ENCODE measurements at regions not wholly inside any gene's neighbourhood (a gene's known extent, or its start where the extent isn't known, plus 50 kb on each side); places are given as distances from the start of the nearest gene placed in this dataset.

DNA sequence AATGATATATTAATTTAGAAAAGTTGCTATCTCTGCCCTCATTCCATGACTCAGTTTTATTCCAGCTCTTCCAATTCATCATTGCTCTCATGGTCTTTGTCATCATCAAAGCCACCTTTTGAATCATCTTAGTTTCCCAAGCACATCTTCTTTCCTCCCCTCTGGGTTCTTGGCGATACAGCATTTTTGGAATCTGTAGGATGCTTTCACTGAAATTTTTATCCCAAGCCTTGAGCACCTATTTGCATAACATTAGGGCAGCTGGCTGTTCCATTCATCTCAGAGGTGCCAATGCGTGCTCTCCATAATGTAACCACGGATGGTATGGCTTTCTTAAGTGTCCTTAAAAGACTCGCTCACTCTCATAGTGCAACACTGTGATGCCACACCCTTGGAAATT, 100.4 kb downstream of the SNX5 start:
- Histone ChIP-seq H3K4me1 (ENCODE audit: insufficient read depth, low read length) (peaks cover 5% of the 10 kb centered on the region; the same call in 1 of the 2 replicates), H3K4me2 (ENCODE audit: insufficient read depth, low read length) (no peak overlapping the region)
- no peak for TF ChIP-seq CTCF (IDR thresholded peaks at IDR 0.05; ENCODE audit: borderline replicate concordance, extremely low read depth, low read length, poor library complexity, severe bottlenecking)
- TF ChIP-seq EZH2 (IDR thresholded peaks at IDR 0.05; ENCODE audit: borderline replicate concordance, low read depth, low read length, severe bottlenecking): no peak

GRCh38 chr20:17867131-17867925, 101.3 kb downstream of the SNX5 start:
- TF ChIP-seq EZH2 (IDR thresholded peaks at IDR 0.05; ENCODE audit: borderline replicate concordance, low read depth, low read length, severe bottlenecking) (no peak), CTCF (IDR thresholded peaks at IDR 0.05; ENCODE audit: borderline replicate concordance, extremely low read depth, low read length, poor library complexity, severe bottlenecking) (no peak)
- H3K9me3 ChIP-seq (ENCODE audit: insufficient read depth, low read length, severe bottlenecking): no peaks in the 10 kb centered on the region
- no peaks in the 10 kb centered on the region for H3K36me3 ChIP-seq (ENCODE audit: insufficient read depth, low read length)
- H3K27me3 ChIP-seq (ENCODE audit: insufficient read depth, low read length, poor library complexity): peaks cover 9% of the 10 kb centered on the region
- no peak overlapping the region for H3K4me2 ChIP-seq (ENCODE audit: insufficient read depth, low read length)
- H3K4me1 ChIP-seq (ENCODE audit: insufficient read depth, low read length): peaks cover 3% of the 10 kb centered on the region; the same call in 1 of the 2 replicates
- H3K4me3 ChIP-seq (ENCODE audit: low read depth in 1 of 2, low read length in 2 of 2): no peak overlapping the region
- no peak overlapping the region for H3K27ac ChIP-seq (ENCODE audit: low read length)
- ATAC-seq (ENCODE audit: insufficient read depth, low read depth) (no peak), DNase-seq (no peak)
- H2AFZ ChIP-seq (ENCODE audit: low read depth, low read length): no peak overlapping the region
- no peaks in the 10 kb centered on the region for H3K79me2 ChIP-seq (ENCODE audit: insufficient read depth, low read length)
- H3K9ac ChIP-seq (ENCODE audit: low read depth, low read length): no peak overlapping the region
- no peaks in the 10 kb centered on the region; the same call in 1 of the 2 replicates for H4K20me1 ChIP-seq (ENCODE audit: insufficient read depth, low read length)

More for the DNA sequence above, 100.4 kb downstream of the SNX5 start:
- no peaks in the 10 kb centered on the region for H3K79me2 ChIP-seq (ENCODE audit: insufficient read depth, low read length)
- no peak overlapping the region for H3K4me3 ChIP-seq (ENCODE audit: low read depth in 1 of 2, low read length in 2 of 2)
- H3K9me3 ChIP-seq (ENCODE audit: insufficient read depth, low read length, severe bottlenecking): no peaks in the 10 kb centered on the region
- H3K9ac ChIP-seq (ENCODE audit: low read depth, low read length): no peak overlapping the region
- no peaks in the 10 kb centered on the region; the same call in 1 of the 2 replicates for H4K20me1 ChIP-seq (ENCODE audit: insufficient read depth, low read length)
- no peak overlapping the region for H3K27ac ChIP-seq (ENCODE audit: low read length)
- ATAC-seq (ENCODE audit: insufficient read depth, low read depth) (no peak), DNase-seq (no peak)
- no peaks in the 10 kb centered on the region for H3K36me3 ChIP-seq (ENCODE audit: insufficient read depth, low read length)
- H2AFZ ChIP-seq (ENCODE audit: low read depth, low read length): no peak overlapping the region
- H3K27me3 ChIP-seq (ENCODE audit: insufficient read depth, low read length, poor library complexity): peaks cover 9% of the 10 kb centered on the region

DNA sequence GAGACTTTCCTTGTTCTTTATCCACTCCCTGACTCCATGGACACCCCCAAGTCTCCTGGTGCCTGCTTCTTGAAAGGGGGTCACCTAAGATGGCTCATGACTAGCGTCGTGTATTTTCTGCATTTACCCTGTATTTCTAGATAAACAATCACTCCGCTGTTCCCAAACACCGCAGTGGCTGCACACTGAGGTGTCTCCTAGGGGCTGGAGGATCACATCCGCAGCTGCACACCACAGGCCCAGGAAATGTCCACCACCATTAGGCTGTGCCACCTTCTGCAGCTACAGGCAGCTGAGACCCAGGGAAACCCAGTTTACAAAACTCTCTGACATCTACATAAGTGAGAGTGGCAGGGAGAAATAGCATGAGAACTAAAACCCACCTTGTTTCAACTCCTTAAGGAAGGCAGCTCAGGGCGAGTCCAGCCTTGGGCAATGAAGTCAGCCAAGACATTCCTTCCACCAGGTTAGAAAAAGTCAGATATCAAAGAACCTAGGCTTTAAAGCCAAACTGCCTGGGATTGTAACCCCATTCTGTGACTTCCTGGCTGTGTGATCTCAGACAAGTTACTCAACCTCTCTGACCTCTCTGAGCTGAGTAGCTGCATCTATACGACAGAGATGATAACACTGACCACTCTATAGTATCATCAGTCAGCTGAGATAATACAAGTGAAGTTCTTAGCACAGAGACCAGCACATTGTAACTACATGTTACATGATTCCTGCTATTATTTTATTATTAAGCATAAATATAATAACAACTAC, 102.2 kb downstream of the SNX5 start:
- Histone ChIP-seq H3K4me1 (ENCODE audit: insufficient read depth, low read length) (no peaks in the 10 kb centered on the region), H3K36me3 (ENCODE audit: insufficient read depth, low read length) (no peaks in the 10 kb centered on the region), H3K9me3 (ENCODE audit: insufficient read depth, low read length, severe bottlenecking) (no peaks in the 10 kb centered on the region), H2AFZ (ENCODE audit: low read depth, low read length) (no peak overlapping the region), H4K20me1 (ENCODE audit: insufficient read depth, low read length) (no peaks in the 10 kb centered on the region; the same call in 1 of the 2 replicates), H3K4me3 (ENCODE audit: low read depth in 1 of 2, low read length in 2 of 2) (no peak overlapping the region), H3K27me3 (ENCODE audit: insufficient read depth, low read length, poor library complexity) (peaks cover 9% of the 10 kb centered on the region), H3K27ac (ENCODE audit: low read length) (no peak overlapping the region), H3K4me2 (ENCODE audit: insufficient read depth, low read length) (no peak overlapping the region), H3K79me2 (ENCODE audit: insufficient read depth, low read length) (no peaks in the 10 kb centered on the region), H3K9ac (ENCODE audit: low read depth, low read length) (no peak overlapping the region)
- TF ChIP-seq EZH2 (IDR thresholded peaks at IDR 0.05; ENCODE audit: borderline replicate concordance, low read depth, low read length, severe bottlenecking) (no peak), CTCF (IDR thresholded peaks at IDR 0.05; ENCODE audit: borderline replicate concordance, extremely low read depth, low read length, poor library complexity, severe bottlenecking) (no peak)
- ATAC-seq (ENCODE audit: insufficient read depth, low read depth): no peak
- DNase-seq: no peak

Measured in DND-41 (cell line).